HG02943 (cell line): ENCODE measurements at regions not wholly inside any gene's neighbourhood (a gene's known extent, or its start where the extent isn't known, plus 50 kb on each side); places are given as distances from the start of the nearest gene placed in this dataset.
"Not testable (repeated sequence)": the region's sequence is repeated elsewhere in the genome, so short reads cannot be mapped to it uniquely, and the experiment has no call there.

Experiments
- ATAC-seq: cut with Tn5 transposase; IDR thresholded peaks from one replicate; pipeline ENCODE4 v1.9.1; 2021; ENCODE audit warnings: mild to moderate bottlenecking, low read depth, moderate library complexity; ENCODE audit not compliant: unreplicated experiment

DNA sequence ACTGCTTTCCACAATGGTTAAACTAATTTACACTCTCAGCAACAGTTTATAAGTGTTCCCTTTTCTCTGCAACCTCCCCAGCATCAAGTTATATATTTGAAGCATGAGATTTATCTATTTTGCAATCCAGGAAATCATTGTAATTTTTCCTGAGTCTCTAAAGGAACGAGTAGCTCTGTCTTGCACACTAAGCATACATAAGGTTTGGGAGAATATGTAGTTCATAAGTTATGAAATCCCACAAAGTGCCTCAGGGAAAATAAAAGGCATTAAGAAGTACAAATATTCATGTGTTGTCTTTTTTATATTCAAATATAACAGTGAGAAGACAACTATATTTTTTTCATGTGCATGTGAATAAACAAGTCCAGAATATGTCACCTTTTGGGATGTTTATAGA is 377.1 kb upstream of the RORB start:
- no peak for ATAC-seq

GRCh38 chr9:74120470-74120869 is 376.7 kb upstream of the RORB start:
- no peak for ATAC-seq

DNA sequence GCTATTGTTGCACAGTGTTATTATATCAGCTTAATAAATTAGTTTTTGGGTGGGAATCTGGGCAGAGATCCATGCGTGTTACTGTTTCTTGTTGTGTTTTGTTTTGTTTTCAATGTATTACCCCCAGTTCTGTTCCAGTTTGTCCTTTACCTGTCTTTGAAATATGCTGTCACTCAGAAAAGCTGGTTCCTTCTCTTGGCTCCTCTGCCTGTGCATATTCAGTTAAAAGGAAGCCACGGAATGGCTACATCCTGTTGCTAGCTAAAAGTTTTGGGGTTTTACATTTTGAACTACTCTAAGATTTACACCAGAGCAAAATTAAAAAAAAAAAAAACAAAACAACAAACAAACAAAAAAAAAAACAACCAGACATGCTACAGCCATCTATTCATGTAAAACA is 374.9 kb upstream of the RORB start:
- no peak for ATAC-seq

DNA sequence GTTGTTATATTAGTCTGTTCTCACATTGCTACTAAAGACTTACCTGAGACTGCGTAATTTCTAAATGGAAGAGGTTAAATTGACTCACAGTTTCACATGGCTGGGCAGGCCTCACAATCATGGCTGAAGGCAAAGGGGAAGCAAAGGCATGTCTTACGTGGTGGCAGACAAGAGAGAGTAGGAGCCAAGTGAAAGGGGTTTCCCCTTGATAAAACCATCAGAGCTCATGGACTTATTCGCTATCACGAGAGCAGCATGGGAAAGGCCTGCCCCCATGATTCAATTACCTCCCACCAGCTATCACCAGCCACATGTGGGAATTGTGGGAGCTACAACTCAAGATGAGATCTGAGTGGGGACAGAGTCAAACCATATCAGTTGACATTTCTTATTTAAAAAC is 374.5 kb upstream of the RORB start:
- ATAC-seq = no peak

DNA sequence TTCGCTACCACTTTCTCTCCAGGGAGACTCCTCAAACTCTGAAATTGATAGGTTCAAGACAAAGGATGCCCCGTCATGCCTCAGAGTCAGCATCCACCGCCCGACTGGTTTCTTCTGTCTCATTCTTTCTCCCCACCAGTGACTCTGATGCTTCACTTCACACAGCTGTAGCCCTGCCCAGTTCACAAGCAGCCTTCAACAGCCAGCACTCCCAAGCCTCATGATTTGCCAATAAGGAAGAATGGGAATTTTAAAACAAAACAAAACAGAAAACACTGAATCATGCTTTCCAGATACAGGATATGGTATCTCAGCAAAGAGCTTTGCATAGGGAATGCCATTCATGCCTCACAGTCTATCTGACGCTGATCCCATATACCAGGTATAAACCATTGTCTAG is 371.2 kb upstream of the RORB start:
- no peak for ATAC-seq

GRCh38 chr9:74132986-74133385 is 364.1 kb upstream of the RORB start:
- no peak for ATAC-seq

DNA sequence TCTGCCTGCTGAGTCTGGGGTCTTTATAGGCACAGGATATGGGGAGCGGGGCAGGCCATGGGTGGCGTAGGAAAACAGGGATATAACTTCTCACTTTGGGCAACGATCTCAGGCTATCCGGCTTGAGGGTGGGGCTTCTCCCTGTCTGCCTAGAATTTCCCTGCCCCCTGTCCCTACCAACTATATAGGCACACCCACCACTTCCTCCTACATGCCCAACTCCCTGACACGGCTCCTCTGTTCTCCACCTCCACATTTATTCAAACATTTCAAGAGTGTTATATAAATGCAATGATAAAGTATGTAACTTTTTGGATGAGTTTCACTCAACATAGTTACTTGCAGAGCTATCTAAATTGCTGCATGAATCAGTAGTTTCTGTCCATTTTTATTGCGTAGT is 363.2 kb upstream of the RORB start:
- ATAC-seq = no peak

- no peak for ATAC-seq
Observed at GRCh38 chr9:74138182-74138581, 359.0 kb upstream of the RORB start.

- no peak for ATAC-seq
Observed at GRCh38 chr9:74140141-74140540, 357.0 kb upstream of the RORB start.

GRCh38 chr9:74147906-74148305 is 349.2 kb upstream of the RORB start:
- ATAC-seq = no peak

DNA sequence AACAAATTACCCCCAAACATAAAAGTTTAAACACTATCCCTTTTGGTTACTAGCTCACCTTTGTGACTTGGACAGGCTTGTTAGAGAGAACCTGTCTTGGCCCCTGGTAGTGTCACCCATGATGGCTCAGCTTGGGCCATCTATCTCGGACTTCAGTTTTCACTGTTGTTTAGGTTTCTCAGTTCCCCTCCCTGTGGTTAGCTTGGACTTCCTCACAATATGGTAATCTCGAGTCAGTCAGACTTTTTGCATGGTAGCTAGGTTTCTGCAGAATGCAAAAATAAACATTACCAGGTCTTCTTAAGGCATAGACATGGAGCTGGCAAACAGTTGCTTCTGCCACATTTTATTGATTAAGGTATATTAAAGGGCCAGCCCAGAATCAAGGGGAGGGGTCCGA is 324.3 kb upstream of the RORB start:
- ATAC-seq = peak; percentile 97

DNA sequence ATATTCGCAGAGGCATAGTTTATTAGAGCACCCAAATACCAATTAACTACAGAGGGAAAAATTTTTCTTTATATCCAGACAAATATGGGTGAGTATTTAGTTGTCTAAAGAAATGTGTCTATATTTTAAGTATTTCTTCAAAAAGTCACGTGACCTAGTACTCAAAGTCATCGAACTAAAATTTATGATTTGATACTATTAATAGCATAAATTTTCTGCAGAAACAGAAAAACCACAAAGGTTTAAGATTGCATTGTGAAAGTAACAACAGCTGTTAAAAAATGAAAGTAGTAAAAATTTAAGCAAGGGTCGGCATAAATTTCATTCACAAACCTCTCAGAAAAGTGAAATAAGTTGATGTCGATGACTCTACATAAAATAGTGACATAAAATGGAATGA is 323.9 kb upstream of the RORB start:
- no peak for ATAC-seq

GRCh38 chr9:74197771-74198170 is 299.4 kb upstream of the RORB start:
- not testable (repeated sequence) for ATAC-seq

DNA sequence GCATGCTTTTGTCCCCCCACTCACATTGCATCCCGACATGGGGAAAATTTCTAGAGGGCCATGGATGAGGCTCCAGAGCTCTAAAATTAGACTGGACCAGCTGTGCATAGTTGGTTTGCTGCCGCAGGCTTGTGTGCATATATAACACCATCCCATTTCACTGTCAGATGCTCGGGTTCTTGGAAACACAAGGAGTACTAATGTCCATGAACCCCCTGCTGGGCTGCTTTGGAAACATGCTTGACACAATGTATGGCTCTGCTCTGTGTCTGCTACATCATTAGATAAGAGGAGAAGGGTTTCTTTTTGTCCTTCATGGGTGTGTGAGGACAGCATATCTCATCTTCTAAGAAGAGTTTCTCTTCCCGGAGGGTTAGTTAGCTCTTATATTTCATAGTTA is 292.1 kb upstream of the RORB start:
- no peak for ATAC-seq

GRCh38 chr9:74218385-74219063 is 278.6 kb upstream of the RORB start:
- no peak for ATAC-seq

GRCh38 chr9:74220327-74220726 is 276.8 kb upstream of the RORB start:
- no peak for ATAC-seq

- no peak for ATAC-seq
Observed at GRCh38 chr9:74236857-74237256, 260.3 kb upstream of the RORB start.

DNA sequence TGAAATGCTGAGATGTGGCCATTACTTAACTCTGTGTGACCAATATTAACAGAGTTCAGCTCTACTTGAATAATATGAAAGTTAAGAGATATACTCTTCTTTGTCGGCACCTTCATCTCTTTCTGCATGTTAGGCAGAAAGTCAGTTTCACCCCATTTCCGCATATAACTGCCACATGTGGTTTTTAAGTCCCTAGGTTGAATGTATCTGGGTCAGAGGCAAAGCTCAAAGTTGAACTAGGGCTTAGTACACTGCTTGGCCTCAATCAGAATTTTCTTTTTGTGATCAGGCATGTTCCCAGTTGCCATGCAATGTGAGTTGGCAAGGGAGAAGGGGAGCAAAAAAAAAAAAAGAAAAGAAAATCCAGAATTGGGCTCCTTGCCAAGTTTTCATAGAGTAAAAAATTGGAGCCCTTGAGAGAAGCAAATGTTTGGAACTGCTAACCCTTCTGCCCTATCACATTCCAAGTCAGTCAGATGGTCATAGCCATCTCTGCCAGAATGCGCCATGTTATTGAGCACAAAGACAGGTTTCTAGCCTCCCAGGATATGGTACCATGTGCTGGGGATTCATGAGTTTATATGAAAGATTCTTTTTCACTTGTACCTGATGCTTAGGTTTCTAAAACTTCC is 251.2 kb upstream of the RORB start:
- no peak for ATAC-seq

GRCh38 chr9:74255489-74255984 is 241.6 kb upstream of the RORB start:
- ATAC-seq = no peak

- no peak for ATAC-seq
Observed at GRCh38 chr9:74275872-74276508, 221.1 kb upstream of the RORB start.

DNA sequence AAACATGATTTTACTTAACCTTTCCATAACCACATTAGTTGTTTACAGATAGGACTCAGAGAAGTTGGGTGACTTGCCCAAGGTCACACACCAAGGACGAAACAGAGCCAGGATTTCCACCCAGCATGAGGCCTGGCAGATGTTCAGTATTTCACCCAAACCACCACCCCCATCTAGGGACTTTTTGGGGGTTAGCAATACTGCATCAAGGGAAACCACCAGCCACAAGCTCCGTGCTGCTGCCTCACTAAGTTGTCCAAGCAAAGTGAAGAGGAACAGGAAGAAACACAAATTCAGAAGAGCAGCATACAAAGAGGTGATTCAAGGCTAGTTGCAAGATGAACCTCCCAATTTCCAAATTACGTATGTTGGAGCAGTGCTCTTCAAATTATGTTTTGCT is 219.6 kb upstream of the RORB start:
- ATAC-seq = peak; percentile 83

GRCh38 chr9:74281674-74282073 is 215.5 kb upstream of the RORB start:
- ATAC-seq = no peak
